NT2/D1 (cell line): ENCODE measurements at regions not wholly inside any gene's neighbourhood (a gene's known extent, or its start where the extent isn't known, plus 50 kb on each side); places are given as distances from the start of the nearest gene placed in this dataset.
"Not testable (repeated sequence)": the region's sequence is repeated elsewhere in the genome, so short reads cannot be mapped to it uniquely, and the experiment has no call there.

Experiments
- DNase-seq: peaks from one replicate; pipeline ENCODE4 v3.0.0-alpha.2; 2011; ENCODE audit warnings: low read depth, low spot score
- H3K27me3 ChIP-seq: 2 replicates; pipeline ENCODE4 v1.6.0; 2011; ENCODE audit warnings: mild to moderate bottlenecking; ENCODE audit not compliant: insufficient read length, insufficient read depth
- H3K36me3 ChIP-seq: 2 replicates; pipeline ENCODE4 v1.6.1; 2011; ENCODE audit warnings: mild to moderate bottlenecking, low read length, mixed read lengths; ENCODE audit not compliant: insufficient read depth, insufficient read length
- H3K4me1 ChIP-seq: 2 replicates; pipeline ENCODE4 v1.5.1; 2011; ENCODE audit not compliant: insufficient read depth, insufficient read length
- H3K4me3 ChIP-seq: 2 replicates; pipeline ENCODE4 v1.5.1; 2011; ENCODE audit warnings: low read depth; ENCODE audit not compliant: insufficient read length
- H3K9ac ChIP-seq: 2 replicates; pipeline ENCODE4 v1.6.0; 2011; ENCODE audit warnings: low read depth; ENCODE audit not compliant: insufficient read length
- H3K9me3 ChIP-seq: 2 replicates; pipeline ENCODE4 v1.5.1; 2011; ENCODE audit warnings: mild to moderate bottlenecking, low read length; ENCODE audit not compliant: insufficient read depth
- SUZ12 ChIP-seq: IDR thresholded peaks from 2 replicates; pipeline ENCODE4 v1.6.1; 2011; ENCODE audit not compliant: insufficient read length, insufficient read depth; ENCODE audit errors: extremely low read depth
- YY1 ChIP-seq: IDR thresholded peaks from 2 replicates; pipeline ENCODE4 v1.6.1; 2011; ENCODE audit not compliant: insufficient read length, insufficient read depth
- ZNF274 ChIP-seq: IDR thresholded peaks from 2 replicates; pipeline ENCODE4 v1.6.1; 2011; ENCODE audit warnings: mild to moderate bottlenecking, low read depth, low read length

- TF ChIP-seq SUZ12 (no peak), YY1 (no peak), ZNF274 (no peak)
These were observed 237.6 kb upstream of the MME start for GRCh38 chr3:154842536-154842935.

GRCh38 chr3:154835639-154836038, 244.5 kb upstream of the MME start:
- H3K9me3 ChIP-seq = peaks cover 16% of the 10 kb centered on the region
- no peaks in the 10 kb centered on the region for H3K36me3 ChIP-seq
- no peak for TF ChIP-seq ZNF274
- TF ChIP-seq SUZ12 = no peak
- TF ChIP-seq YY1 = no peak
- no peaks in the 10 kb centered on the region for H3K4me1 ChIP-seq
- no peaks in the 10 kb centered on the region for H3K27me3 ChIP-seq
- no peak for DNase-seq
- no peak overlapping the region for H3K9ac ChIP-seq
- no peak overlapping the region for H3K4me3 ChIP-seq

More at GRCh38 chr3:154842536-154842935, 237.6 kb upstream of the MME start:
- no peaks in the 10 kb centered on the region for H3K9me3 ChIP-seq
- no peak for DNase-seq
- no peaks in the 10 kb centered on the region for H3K4me1 ChIP-seq
- no peak overlapping the region for H3K4me3 ChIP-seq
- no peaks in the 10 kb centered on the region for H3K36me3 ChIP-seq
- H3K9ac ChIP-seq = no peak overlapping the region
- no peaks in the 10 kb centered on the region for H3K27me3 ChIP-seq

GRCh38 chr3:154834831-154835230, 245.3 kb upstream of the MME start:
- not testable (repeated sequence) for H3K36me3 ChIP-seq, H3K27me3 ChIP-seq, H3K9ac ChIP-seq, H3K4me1 ChIP-seq, DNase-seq, H3K4me3 ChIP-seq
- peaks cover 16% of the 10 kb centered on the region for H3K9me3 ChIP-seq

GRCh38 chr3:154829929-154830328, 250.2 kb upstream of the MME start:
- TF ChIP-seq SUZ12 (no peak), YY1 (no peak), ZNF274 (no peak)
- no peaks in the 10 kb centered on the region for H3K27me3 ChIP-seq
- DNase-seq = no peak

GRCh38 chr3:154819491-154819890, 260.6 kb upstream of the MME start:
- no peaks in the 10 kb centered on the region for H3K4me1 ChIP-seq
- no peak overlapping the region for H3K9ac ChIP-seq
- no peaks in the 10 kb centered on the region for H3K27me3 ChIP-seq
- no peak for TF ChIP-seq ZNF274
- no peak for TF ChIP-seq SUZ12
- no peak for TF ChIP-seq YY1
- no peak overlapping the region for H3K4me3 ChIP-seq
- H3K9me3 ChIP-seq = no peaks in the 10 kb centered on the region
- no peak for DNase-seq
- no peaks in the 10 kb centered on the region for H3K36me3 ChIP-seq

More at GRCh38 chr3:154829929-154830328, 250.2 kb upstream of the MME start:
- Histone ChIP-seq H3K4me1 (no peaks in the 10 kb centered on the region), H3K9me3 (peaks cover 19% of the 10 kb centered on the region), H3K36me3 (no peaks in the 10 kb centered on the region), H3K4me3 (no peak overlapping the region), H3K9ac (no peak overlapping the region)

- no peak for DNase-seq
- no peaks in the 10 kb centered on the region for H3K9me3 ChIP-seq
- no peak for TF ChIP-seq YY1
- TF ChIP-seq ZNF274 = no peak
- no peak for TF ChIP-seq SUZ12
These were observed 261.4 kb upstream of the MME start for GRCh38 chr3:154818676-154819255.

GRCh38 chr3:154810017-154810416, 270.1 kb upstream of the MME start:
- not testable (repeated sequence) for H3K4me1 ChIP-seq, H3K9ac ChIP-seq, H3K4me3 ChIP-seq, H3K36me3 ChIP-seq, DNase-seq, H3K9me3 ChIP-seq, H3K27me3 ChIP-seq

More at GRCh38 chr3:154818676-154819255, 261.4 kb upstream of the MME start:
- no peak overlapping the region for H3K9ac ChIP-seq
- no peak overlapping the region for H3K4me3 ChIP-seq
- H3K4me1 ChIP-seq = no peaks in the 10 kb centered on the region
- H3K27me3 ChIP-seq = no peaks in the 10 kb centered on the region
- H3K36me3 ChIP-seq = no peaks in the 10 kb centered on the region

- no peak for DNase-seq
- Histone ChIP-seq H3K9me3 (peaks cover 25% of the 10 kb centered on the region), H3K9ac (no peak overlapping the region), H3K4me1 (no peaks in the 10 kb centered on the region), H3K4me3 (no peak overlapping the region), H3K27me3 (no peaks in the 10 kb centered on the region), H3K36me3 (no peaks in the 10 kb centered on the region)
- TF ChIP-seq ZNF274 = no peak
- TF ChIP-seq SUZ12 = no peak
- no peak for TF ChIP-seq YY1
These were observed 278.4 kb upstream of the MME start for GRCh38 chr3:154801729-154802128.
